AG04450 (cell line): ENCODE measurements at regions not wholly inside any gene's neighbourhood (a gene's known extent, or its start where the extent isn't known, plus 50 kb on each side); places are given as distances from the start of the nearest gene placed in this dataset.

Experiments
- CTCF ChIA-PET: fragments of 300-600, 350-600 bp; formaldehyde crosslinking; extraction: SDS; loops from one replicate; lab custom pipeline; 2022; ENCODE audit warnings: antibody characterized with exemption, inconsistent platforms; lab: Charles Lee
- POLR2A ChIA-PET: fragments of 350-600 bp; formaldehyde crosslinking; extraction: SDS; loops from one replicate; lab custom pipeline; 2021; ENCODE audit warnings: antibody characterized with exemption, inconsistent platforms; lab: Yijun Ruan, JAX
- DNase-seq: peaks from one replicate; pipeline ENCODE4 v3.0.0-alpha.2; 2011; ENCODE audit warnings: low read depth, low spot score
- H3K27ac ChIP-seq: one replicate; pipeline ENCODE4 v1.5.1; 2012; ENCODE audit warnings: low read depth, low read length, control low read depth
- H3K27me3 ChIP-seq: one replicate; pipeline ENCODE4 v1.6.0; 2012; ENCODE audit warnings: low read length; ENCODE audit not compliant: control insufficient read depth, insufficient read depth
- H3K4me3 ChIP-seq: 2 replicates; pipeline ENCODE4 v1.5.1; 2011; ENCODE audit warnings: mild to moderate bottlenecking, low read depth, low read length, control low read depth
- H3K9me3 ChIP-seq: 2 replicates; pipeline ENCODE4 v1.5.1; 2012; ENCODE audit warnings: low read length; ENCODE audit not compliant: control insufficient read depth, insufficient read depth
- TF ChIP-seq, protein P1 (sequence below): IDR thresholded peaks from 2 replicates; pipeline ENCODE4 v1.5.1; 2011; ENCODE audit warnings: low read depth, low read length, control low read depth, inconsistent platforms

DNA sequence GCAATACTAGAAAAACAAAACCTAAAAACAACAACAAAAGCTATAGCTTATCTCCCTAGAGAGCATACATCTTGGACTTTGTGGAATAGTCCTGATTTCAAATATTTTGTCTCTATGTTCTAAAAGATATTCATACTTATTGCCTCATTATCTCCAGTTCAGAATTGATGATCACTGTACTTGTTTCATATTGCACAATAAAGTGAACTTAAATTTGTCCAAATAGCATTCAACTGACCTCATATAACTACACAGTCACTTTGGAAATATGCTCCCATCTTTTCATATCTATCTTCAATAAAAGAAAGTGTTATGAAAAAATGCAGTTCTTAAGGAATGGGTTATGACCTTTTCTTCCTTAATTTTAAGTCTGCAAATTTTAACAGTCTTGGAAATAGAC lies 228.6 kb upstream of the CMC1 start:
- no peak for DNase-seq
- H3K9me3 ChIP-seq, result no peaks in the 10 kb centered on the region
- POLR2A ChIA-PET, result no interaction called here
- no peaks in the 10 kb centered on the region for H3K27me3 ChIP-seq
- H3K27ac ChIP-seq, result no peak overlapping the region
- CTCF ChIA-PET, result no interaction called here
- TF ChIP-seq, protein P1, sequence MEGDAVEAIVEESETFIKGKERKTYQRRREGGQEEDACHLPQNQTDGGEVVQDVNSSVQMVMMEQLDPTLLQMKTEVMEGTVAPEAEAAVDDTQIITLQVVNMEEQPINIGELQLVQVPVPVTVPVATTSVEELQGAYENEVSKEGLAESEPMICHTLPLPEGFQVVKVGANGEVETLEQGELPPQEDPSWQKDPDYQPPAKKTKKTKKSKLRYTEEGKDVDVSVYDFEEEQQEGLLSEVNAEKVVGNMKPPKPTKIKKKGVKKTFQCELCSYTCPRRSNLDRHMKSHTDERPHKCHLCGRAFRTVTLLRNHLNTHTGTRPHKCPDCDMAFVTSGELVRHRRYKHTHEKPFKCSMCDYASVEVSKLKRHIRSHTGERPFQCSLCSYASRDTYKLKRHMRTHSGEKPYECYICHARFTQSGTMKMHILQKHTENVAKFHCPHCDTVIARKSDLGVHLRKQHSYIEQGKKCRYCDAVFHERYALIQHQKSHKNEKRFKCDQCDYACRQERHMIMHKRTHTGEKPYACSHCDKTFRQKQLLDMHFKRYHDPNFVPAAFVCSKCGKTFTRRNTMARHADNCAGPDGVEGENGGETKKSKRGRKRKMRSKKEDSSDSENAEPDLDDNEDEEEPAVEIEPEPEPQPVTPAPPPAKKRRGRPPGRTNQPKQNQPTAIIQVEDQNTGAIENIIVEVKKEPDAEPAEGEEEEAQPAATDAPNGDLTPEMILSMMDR, result no peak
- no peak overlapping the region for H3K4me3 ChIP-seq

DNA sequence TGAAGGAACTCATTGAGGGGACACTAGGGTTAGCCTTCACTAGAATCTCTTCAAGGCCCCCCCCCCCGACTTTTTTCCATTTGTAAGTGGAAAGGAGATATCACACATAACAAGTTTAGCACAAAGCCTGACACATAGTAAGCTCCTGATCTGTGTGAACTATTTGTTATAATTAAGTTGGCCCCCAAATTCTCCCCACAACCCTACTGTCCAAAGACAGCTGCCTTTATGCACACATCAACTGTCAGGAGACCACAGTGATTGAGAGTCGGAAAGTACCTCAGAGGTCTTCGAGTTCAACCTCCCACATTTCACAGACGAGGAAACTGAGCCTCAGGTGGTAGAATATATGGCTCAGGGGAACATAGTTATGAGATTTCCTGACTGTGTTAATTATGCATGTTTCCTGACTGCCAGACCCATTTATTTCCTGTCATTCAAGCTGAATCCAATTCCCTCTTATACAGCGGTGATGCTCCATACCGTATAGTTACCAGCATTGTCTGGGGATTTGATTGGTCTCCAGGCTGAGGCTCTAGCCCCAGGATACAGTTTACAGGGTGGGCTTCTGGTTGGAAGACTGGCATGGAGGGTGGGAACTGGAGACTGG lies 227.4 kb upstream of the CMC1 start:
- CTCF ChIA-PET, result interaction anchor here (0.7 kb wide), 1 partner anchor 41 kb away, joined by 9 read pairs; no protein-coding TSS in a partner anchor
- no peak for DNase-seq
- no peaks in the 10 kb centered on the region for H3K27me3 ChIP-seq
- POLR2A ChIA-PET, result no interaction called here
- TF ChIP-seq, protein P1, result no peak
- no peak overlapping the region for H3K4me3 ChIP-seq
- no peak overlapping the region for H3K27ac ChIP-seq
- no peaks in the 10 kb centered on the region for H3K9me3 ChIP-seq

DNA sequence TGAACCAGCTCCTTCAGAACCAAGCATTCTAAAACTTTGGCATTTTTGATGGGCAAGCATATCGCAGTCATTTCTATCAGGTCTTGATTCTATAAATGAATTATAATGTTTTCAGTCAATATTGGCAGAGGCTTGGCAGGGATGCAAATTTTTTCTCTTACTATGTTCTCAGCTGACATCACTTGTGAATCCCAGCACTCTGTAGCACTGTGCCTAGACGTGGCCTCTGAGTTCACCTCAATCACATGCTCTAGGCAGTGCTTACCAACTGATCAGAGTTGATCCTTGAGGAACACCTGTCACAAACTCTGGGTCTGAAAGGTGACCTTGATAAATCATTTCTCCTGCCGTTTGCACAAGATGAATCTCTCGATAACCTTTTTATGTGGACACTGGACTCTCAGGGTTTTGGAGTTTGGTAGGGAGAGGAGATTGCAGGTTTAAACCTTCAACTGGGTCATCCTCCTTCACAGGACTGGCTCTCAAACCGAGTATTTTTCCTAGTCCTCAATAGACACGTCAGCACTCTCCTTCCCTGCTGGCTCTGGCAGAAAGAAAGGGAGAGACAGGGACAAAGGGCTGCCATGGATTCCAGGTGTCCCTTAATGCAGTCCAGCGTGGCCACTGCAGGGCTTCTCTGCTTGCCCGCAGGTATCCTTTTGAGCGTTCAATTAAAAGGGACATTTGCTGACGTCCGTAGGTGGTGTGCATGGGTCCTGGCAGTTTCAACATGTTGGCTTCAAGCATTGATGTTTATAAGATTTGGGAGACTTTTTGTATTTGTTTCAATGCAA lies 222.3 kb upstream of the CMC1 start:
- DNase-seq, result no peak
- no peaks in the 10 kb centered on the region for H3K27me3 ChIP-seq
- POLR2A ChIA-PET, result no interaction called here
- no peak overlapping the region for H3K27ac ChIP-seq
- no peak overlapping the region for H3K4me3 ChIP-seq
- CTCF ChIA-PET, result no interaction called here
- TF ChIP-seq, protein P1, result no peak
- H3K9me3 ChIP-seq, result no peaks in the 10 kb centered on the region

DNA sequence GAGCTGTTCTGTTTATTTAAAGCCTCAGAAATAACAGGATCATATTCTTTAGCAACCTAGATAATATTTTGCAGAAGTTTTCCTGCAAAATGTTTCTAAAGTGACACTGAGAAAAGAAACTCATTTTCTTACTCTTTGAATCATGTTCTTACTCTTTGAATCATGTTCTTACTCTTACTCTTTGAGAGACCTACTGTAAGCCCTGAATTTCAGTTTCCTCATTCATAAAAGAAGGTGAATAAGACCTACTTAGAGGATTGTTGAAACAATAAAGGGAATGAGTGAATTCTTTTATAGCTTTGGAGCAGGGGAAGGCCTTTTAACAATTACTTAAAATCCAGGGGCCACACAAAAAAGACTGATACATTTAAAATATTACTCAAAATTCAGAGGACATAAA lies 221.7 kb upstream of the CMC1 start:
- Histone ChIP-seq H3K9me3 (no peaks in the 10 kb centered on the region), H3K4me3 (no peak overlapping the region), H3K27ac (no peak overlapping the region), H3K27me3 (no peaks in the 10 kb centered on the region)
- ChIA-PET CTCF (no interaction called here), POLR2A (no interaction called here)
- DNase-seq, result no peak
- TF ChIP-seq, protein P1, result no peak

DNA sequence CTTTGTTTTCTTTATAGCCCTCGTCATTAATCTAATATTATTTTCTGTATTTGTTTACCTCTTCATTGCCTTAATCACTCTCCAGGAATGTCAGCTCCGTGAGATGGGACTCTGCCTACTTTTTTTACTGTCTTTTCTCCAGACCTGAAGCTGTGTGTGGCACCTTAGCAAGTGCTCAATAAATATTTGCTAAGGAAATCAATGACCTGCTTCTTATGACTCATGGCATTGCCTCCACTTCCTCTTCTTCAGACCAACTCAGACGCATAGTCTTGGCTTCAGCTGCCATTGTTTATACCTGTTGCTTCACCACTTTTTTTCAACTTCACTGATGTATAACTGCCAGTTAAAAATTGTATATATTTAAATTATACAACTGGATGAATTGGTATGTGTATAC lies 218.5 kb upstream of the CMC1 start:
- Histone ChIP-seq H3K4me3 (no peak overlapping the region), H3K27me3 (no peaks in the 10 kb centered on the region), H3K27ac (no peak overlapping the region), H3K9me3 (no peaks in the 10 kb centered on the region)
- TF ChIP-seq, protein P1, result no peak
- POLR2A ChIA-PET, result no interaction called here
- CTCF ChIA-PET, result no interaction called here
- no peak for DNase-seq
